Pons (tissue), 1 donor: ENCODE measurements at regions not wholly inside any gene's neighbourhood (a gene's known extent, or its start where the extent isn't known, plus 50 kb on each side); places are given as distances from the start of the nearest gene placed in this dataset.

Experiments used
- DNase-seq: peaks from one replicate; pipeline ENCODE4 v3.0.0-alpha.2; 2016; ENCODE audit warnings: low spot score

- DNase-seq, result no peak
Measured at GRCh38 chr7:12130609-12131008, 80.5 kb upstream of the TMEM106B start.

DNA sequence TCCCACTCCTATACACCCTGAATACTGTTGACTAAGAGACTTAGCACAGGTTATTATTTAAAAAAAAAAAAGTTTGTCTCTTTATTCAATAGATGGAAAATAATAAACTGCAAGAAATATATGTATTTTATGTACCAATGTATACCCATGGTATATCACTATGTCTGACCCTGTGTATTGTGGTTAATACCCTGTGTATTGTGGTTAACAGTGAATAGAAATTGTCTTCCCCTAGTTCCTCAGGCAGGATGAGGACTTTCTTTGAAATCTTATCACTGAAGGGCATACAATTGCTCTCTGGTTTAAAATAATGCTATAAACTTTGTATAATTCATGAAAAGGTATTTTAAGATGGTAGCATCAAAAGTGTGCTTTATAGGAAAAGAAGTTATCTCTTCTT, 80.0 kb upstream of the TMEM106B start:
- no peak for DNase-seq

DNA sequence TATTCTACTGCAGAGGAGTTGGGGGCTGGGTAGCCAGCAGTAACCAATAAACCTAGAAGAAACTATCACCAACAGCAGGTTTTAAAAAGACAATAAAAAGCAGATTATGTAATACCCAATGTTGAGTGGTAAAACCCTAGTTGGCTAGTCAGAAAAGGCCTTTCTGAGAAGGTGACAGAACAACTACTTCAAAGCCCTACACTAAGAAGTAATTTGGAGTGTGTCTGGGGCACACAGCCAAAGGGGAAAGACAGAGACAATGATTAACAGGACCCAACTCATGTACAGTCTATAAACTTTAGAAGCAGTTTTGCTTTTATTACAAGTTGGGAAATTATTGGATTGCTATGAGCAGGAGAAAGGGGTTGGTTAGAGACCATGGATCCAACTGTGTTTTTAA, 77.2 kb upstream of the TMEM106B start:
- DNase-seq, result no peak

DNA sequence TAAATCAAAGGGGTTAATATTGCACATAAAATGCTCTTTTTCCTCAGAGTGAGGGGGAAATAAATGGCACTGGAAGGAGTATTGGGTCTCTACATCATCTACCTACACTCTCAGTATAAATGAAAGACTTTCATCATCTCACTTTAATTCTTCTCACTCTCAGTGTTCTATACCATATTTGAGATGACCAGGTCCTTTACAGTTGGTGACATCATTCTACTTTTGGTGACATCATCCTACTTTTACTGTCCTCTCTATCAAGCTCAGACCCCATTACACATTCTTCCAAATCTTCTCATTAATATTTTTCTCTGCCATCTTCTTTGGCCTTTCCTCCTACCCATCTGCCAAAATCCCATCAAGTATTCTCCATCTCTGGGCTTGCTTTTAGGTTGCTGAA, 74.6 kb upstream of the TMEM106B start:
- no peak for DNase-seq

- no peak for DNase-seq
Measured at GRCh38 chr7:12137283-12137682, 73.8 kb upstream of the TMEM106B start.

DNA sequence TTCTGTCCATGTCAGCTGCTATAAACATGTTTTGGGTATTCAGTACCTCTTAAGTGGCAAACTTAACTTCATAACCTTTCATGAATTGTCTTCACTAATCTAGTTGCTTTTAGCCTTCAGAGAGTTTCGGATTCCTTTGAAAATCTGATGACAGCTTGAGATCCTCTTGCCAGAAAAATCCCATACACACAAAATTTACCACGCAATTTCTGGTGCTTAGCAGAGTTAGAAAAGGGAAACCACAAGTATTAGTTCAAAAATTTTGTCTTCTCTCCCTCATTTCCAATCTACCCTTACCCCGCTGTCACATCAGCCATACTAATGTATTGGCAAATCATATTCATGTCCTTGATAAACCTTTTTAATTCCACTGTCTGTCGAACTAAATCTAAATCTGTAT, 72.7 kb upstream of the TMEM106B start:
- DNase-seq, result no peak

DNA sequence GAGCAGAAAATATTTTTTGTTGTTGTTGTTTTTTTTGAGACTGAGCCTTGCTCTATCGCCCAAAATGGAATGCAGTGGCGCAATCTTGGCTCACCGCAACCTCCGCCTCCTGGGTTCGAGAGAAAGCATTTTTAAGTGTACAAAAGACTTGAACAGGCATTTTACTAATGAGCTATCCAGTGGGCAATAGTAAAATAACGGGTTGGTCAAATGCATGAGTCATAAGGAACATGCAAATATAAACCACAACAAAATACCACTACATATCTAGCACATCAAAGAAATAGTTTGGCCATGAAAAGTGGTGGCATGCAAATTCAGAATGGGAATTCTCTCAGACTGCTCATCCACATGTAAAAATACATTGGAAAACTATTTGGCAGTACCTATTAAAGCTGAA, 71.7 kb upstream of the TMEM106B start:
- DNase-seq, result no peak

GRCh38 chr7:12146813-12147212, 64.3 kb upstream of the TMEM106B start:
- no peak for DNase-seq

DNA sequence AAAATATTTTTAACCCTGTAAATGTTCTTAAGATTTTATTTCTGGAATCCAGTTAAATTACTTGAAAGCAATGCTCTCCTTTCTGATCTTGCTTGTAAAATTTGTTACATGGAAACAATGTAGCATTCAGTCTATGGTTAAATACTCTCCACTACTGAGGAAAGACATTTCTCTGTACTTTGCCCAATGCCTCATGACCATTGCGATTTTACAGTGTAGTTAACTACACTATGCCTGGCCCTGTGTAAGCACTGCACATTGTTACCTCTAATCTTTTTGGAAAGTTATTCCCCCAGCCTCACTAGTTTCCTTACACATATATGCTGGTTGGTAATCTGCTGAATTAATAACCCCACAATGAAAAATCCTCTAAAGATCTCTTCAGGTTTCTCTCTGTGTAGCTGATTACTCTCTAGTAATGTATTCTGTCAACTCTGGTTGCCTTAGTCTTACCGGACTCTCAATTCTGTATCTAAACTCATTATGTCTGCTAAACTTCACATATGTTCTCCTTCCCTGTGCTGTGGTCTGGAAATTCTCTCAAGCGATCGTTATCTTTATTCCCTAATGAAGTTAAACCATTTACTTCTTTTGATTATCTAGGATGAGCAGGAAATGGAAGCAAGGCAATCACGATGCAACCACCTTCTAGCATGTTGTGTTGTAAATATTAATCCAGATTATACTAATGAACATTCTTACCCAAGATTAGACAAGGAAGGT, 58.7 kb upstream of the TMEM106B start:
- no peak for DNase-seq

- DNase-seq, result no peak
Measured at GRCh38 chr7:12154119-12154518, 57.0 kb upstream of the TMEM106B start.

- no peak for DNase-seq
Measured at GRCh38 chr7:12157517-12157916, 53.6 kb upstream of the TMEM106B start.

DNA sequence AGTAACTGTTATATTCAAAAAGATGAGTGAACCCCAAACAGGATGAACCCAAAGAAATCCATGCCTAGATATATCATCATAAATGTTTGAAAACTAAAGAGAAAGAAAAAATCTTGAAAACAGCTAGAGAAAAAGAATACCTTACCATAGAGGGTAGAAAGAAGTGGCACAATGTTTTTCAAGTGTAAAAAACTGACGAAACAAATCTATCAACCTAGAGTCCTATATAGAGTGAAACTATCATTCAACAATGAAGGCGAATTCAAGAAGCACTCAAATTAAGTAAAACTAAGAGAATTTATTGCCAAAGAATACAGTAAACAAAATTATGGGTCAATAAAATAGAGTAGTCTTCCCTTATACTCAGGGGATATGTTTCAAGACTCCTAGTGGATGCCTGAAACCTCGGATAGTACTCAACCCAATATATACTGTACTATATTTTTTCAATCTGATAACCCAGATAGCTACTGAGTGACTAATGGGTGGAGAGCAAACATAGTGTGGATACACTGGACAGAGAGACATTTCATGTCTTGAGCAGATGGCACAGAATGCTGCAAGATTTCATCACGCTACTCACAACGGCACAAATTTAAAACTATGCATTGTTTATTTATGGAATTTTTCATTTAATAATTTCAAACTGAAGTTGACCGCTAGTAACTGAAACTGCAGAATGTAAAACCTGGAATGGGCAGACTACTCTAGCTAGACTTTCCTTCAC, 52.6 kb upstream of the TMEM106B start:
- DNase-seq, result no peak

DNA sequence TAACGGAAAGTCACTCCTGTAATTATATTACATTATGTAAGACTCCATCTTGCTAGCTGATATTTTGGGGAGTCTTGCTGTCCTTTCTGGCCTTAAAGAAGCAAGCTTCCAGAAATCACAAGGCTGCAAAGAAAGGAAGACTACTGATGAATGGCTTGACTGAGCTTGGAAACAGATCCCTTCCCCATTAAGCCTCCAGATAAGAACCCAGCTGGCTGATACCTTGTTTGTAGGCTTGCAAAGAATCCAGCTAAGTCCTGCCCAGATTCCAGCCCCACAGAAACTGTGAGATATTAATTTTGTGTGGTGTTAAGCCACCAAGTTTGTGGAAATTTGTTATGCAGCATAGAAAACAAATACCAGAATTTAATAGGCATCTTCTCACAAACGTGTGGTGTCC, 49.9 kb upstream of the TMEM106B start:
- DNase-seq, result no peak
